Skeletal muscle satellite cell (primary cell): ENCODE measurements at regions not wholly inside any gene's neighbourhood (a gene's known extent, or its start where the extent isn't known, plus 50 kb on each side); places are given as distances from the start of the nearest gene placed in this dataset.

Source experiments
- H3K27me3 ChIP-seq: 2 replicates; pipeline ENCODE4 v1.7.0; 2013; ENCODE audit warnings: low read length; ENCODE audit not compliant: control insufficient read depth, insufficient read depth
- H3K36me3 ChIP-seq: 2 replicates; pipeline ENCODE4 v1.7.0; 2013; ENCODE audit warnings: mild to moderate bottlenecking, control low read depth, low read length; ENCODE audit not compliant: insufficient read depth
- H3K4me1 ChIP-seq: 2 replicates; pipeline ENCODE4 v1.7.0; 2013; ENCODE audit warnings: low read length; ENCODE audit not compliant: control insufficient read depth, insufficient read depth
- H3K4me2 ChIP-seq: 2 replicates; pipeline ENCODE4 v1.7.0; 2013; ENCODE audit warnings: mild to moderate bottlenecking, low read length
- H3K4me3 ChIP-seq: 2 replicates; pipeline ENCODE4 v1.7.0; 2013; ENCODE audit warnings: low read length
- H3K9ac ChIP-seq: 2 replicates; pipeline ENCODE4 v1.7.0; 2013; ENCODE audit warnings: mild to moderate bottlenecking, low read depth, low read length, moderate library complexity
- H3K9me3 ChIP-seq: replicated peaks from 2 replicates; pipeline ENCODE4 v1.7.0; 2013; ENCODE audit warnings: mild to moderate bottlenecking, control low read depth, low read length

DNA sequence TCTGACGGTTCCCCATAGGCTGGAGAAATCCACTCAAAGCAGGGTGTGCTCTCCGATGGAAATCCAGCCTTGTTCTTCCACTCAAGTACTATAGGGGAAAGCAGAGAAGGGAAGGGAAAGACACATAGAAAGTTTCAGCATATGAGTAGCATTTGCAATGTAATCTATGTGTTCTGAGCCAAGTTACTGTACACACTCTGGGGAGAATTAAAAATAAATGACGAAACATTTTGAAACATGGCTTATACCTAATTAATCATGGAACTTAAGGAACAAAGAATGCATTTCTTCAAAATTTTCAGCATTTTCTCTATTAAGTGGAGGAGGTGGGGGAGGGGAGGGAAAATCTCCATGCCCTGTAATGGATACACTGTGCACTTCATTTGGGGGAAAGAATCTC is 198.1 kb upstream of the HABP2 start:
- Histone ChIP-seq H3K27me3 (no peaks in the 10 kb centered on the region), H3K9me3 (no peaks in the 10 kb centered on the region), H3K36me3 (no peaks in the 10 kb centered on the region), H3K4me1 (no peaks in the 10 kb centered on the region), H3K9ac (no peak overlapping the region), H3K4me3 (no peak overlapping the region), H3K4me2 (no peak overlapping the region)

DNA sequence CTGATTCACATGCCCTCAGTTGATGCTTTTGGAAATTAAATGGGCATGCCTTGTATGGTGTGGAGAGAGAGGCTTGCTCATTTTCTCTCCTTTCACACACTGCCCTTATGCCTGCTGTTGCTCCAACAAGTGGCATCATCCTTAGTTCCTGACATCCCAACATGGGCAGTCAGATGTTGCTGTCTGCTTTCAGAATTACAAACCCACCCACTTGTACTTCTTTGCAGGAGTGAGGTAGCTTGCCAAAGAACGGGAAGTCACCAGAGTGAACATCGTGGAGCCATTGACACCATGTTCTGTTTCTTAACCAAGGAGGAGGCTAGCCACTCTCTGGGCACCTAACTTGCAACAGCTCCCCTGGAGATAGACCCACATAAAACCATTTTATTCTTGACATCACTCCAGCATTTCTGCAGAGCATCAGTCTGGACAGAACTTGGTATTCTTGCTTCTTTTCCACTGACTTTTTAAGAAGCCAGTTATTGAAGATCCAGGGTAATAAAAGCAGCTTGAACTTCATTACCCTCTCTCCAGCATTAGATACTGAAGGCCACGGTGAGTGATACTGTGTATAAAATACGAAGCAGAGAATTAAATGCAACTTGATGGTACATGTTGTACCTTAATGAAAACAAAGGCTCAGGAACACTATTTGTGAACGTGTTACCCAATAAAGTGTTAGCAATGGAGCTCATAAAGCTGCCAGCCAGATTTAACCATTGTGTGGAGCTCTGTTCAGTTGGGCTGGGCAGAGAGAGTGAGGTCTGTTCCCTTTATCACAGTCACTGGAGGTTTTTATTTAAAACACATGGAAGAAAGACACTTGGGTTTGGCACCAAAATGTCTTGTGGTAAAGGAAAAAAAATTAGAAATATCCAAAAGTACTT is 195.8 kb upstream of the HABP2 start:
- H3K9ac ChIP-seq, result no peak overlapping the region
- H3K4me3 ChIP-seq, result no peak overlapping the region
- H3K4me2 ChIP-seq, result no peak overlapping the region
- no peaks in the 10 kb centered on the region for H3K4me1 ChIP-seq
- no peaks in the 10 kb centered on the region for H3K9me3 ChIP-seq
- H3K36me3 ChIP-seq, result no peaks in the 10 kb centered on the region
- H3K27me3 ChIP-seq, result no peaks in the 10 kb centered on the region

DNA sequence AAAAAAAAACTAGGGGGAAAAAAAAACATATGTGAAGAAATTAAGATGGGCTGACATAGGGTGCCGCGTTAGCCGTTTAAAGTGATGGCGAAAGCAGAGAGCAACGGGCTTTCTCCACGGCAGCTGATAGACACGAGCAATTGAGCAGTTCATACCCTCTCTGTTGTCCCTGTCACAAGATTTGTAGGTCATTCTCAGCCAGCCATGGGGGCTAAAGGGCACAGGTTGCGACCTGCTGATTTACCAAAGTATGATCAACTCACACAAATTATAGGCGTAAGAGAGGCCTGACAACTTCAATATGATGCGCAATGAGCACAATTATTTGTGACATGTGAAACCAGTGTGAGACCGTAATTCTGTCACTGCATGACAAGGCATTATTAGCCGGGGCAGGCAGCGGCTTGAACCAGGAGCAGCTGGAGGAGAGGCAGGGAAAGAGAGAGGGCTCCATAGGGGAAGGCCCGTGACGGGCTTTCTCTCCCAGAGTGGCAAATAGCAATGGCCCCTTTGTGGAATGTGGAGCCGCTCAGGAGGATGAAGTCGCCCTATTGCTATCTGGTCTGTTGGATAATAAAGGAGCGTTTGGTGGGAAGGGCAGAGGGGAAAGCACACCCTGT is 195.1 kb upstream of the HABP2 start:
- Histone ChIP-seq H3K4me3 (no peak overlapping the region), H3K9me3 (no peaks in the 10 kb centered on the region), H3K4me1 (no peaks in the 10 kb centered on the region), H3K9ac (no peak overlapping the region), H3K36me3 (no peaks in the 10 kb centered on the region), H3K27me3 (no peaks in the 10 kb centered on the region), H3K4me2 (no peak overlapping the region)

DNA sequence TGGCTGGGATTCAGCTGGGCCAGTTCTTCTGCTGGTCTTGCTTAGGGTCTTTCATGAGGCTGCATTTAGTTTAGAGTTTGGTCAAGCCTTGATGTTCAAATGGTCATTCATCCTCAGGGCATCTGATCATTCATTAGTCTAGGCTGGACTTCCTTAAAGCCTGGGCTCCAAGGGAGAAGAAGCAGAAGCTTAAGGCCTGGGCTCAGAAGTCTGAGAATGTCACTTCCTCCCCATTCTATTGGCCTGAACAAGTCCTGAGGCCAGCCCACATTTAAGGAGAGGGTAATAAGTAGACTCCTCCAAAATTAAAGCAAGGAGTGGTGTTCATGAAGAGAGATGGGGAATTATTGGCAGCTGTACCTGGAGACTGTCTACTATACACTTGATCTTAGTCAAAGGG is 193.2 kb upstream of the HABP2 start:
- Histone ChIP-seq H3K4me1 (no peaks in the 10 kb centered on the region), H3K27me3 (no peaks in the 10 kb centered on the region), H3K4me3 (no peak overlapping the region), H3K36me3 (no peaks in the 10 kb centered on the region), H3K4me2 (no peak overlapping the region), H3K9me3 (no peaks in the 10 kb centered on the region), H3K9ac (no peak overlapping the region)

DNA sequence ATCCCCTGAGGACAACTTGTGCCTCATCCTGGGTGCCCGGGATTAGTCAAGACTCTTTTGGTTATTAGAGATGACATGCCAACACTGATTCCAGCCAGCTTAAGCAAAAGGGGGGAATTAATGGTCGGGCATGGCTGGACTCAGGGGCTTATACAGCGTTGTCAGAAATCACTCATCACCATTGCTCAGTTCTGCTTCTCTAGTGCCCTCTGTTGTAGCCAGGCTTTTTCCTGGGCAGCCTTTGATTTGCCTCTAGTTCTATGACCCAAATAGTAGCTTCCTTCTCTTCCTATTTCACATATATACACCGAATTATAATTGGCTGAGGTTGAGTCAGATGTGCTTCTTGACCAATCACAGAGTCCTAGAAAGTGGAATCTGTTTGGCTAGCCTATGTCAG is 192.0 kb upstream of the HABP2 start:
- Histone ChIP-seq H3K4me1 (no peaks in the 10 kb centered on the region), H3K9ac (no peak overlapping the region), H3K36me3 (no peaks in the 10 kb centered on the region), H3K4me3 (no peak overlapping the region), H3K4me2 (no peak overlapping the region), H3K27me3 (no peaks in the 10 kb centered on the region), H3K9me3 (no peaks in the 10 kb centered on the region)

DNA sequence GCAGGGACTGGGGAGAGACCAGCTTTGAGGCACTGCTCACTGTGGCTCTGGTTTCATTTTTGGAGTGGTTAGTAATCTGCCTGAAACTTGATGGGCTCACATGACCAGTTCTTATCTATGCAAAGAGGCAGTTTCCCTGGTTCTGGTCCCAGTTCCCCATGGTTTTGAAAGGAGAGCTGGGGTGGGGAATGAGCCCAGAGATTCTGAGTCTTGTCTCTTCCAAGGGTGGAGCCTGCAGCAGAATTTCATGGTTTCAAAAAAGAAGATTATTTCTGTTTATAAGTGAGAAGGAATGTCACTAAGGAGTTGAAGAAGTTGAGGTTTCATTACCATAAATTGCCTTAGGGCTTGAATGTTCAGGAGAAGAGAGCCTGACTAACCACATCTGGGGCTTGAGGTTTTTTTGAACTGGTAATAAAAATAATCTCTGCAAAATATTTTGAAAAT is 190.2 kb upstream of the HABP2 start:
- Histone ChIP-seq H3K4me3 (no peak overlapping the region), H3K9ac (no peak overlapping the region), H3K4me1 (no peaks in the 10 kb centered on the region), H3K27me3 (no peaks in the 10 kb centered on the region), H3K9me3 (no peaks in the 10 kb centered on the region), H3K36me3 (no peaks in the 10 kb centered on the region), H3K4me2 (no peak overlapping the region)

DNA sequence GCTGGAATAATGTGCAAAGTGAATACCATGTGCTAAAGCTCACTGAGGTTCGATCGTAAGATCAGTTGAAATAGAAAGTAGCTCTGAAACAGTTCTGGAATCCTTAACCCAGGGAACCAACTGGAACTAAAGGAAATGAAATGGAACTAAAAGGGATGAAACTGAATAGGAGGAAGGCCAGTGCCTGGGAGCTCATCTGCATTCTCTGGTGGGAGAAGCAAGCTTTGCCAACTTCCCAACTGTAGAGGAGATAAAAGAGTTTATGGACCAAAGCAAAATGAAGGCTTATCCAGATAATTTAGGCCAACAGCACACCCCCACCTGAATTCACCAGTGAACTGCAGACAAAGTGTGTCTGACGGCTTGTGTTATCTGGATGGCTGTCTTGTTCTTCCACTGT is 188.6 kb upstream of the HABP2 start:
- Histone ChIP-seq H3K36me3 (no peaks in the 10 kb centered on the region), H3K4me1 (no peaks in the 10 kb centered on the region), H3K4me2 (no peak overlapping the region)

DNA sequence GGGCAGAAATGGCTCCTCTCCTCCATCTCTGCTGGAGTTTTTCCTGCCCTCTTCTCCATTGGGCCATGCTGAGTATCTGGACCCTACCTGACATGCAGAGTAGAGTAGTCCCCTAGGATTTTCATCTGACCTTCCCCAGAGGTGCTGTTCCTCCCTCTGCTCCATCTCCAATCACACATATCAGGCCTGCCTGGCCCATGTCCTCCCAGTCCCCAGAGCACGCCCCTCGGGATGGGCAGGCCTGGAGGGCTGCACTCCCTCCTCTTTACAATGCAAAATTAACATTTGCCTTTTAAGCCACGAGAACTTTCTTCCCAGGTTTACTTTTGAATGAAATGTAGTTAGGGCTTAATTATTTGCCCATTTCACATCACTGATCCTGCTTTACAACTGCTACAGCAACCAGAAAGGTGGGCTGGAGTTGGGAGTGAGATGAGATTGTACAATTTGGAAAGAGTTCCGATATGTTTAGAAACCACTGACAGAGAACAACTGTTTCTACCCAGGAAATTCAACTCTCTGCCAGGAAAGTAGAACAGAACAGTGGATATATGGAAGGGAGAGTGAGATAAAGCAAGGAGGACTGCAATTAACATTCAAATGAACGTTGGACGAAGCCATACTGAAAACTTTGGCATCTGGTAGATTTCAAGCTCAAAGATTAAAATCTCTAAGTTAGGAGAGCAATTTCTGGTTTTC is 184.0 kb upstream of the HABP2 start:
- H3K4me2 ChIP-seq, result no peak overlapping the region
- no peaks in the 10 kb centered on the region for H3K36me3 ChIP-seq
- no peaks in the 10 kb centered on the region for H3K9me3 ChIP-seq
- no peaks in the 10 kb centered on the region for H3K27me3 ChIP-seq
- no peak overlapping the region for H3K9ac ChIP-seq
- no peak overlapping the region for H3K4me3 ChIP-seq
- no peaks in the 10 kb centered on the region for H3K4me1 ChIP-seq

More for the DNA sequence above, 188.6 kb upstream of the HABP2 start:
- Histone ChIP-seq H3K9me3 (no peaks in the 10 kb centered on the region), H3K27me3 (no peaks in the 10 kb centered on the region), H3K9ac (no peak overlapping the region), H3K4me3 (no peak overlapping the region)

DNA sequence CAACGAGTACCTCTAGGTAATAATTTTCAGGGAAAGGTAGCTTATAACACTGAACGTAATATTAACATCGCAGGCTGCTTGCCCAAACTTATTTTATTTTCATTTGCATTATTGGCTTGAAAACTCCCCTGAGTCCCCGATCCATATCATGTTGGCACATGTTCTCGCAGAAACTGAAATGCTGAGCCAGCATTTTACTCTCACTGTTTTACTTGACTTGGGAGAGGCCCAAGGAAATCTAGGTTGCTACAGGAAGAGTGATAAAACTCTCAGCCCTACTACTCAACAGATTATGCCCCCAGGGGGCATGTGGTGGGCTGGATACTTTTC is 183.5 kb upstream of the HABP2 start:
- H3K4me2 ChIP-seq, result no peak overlapping the region
- no peaks in the 10 kb centered on the region for H3K9me3 ChIP-seq
- H3K4me1 ChIP-seq, result no peaks in the 10 kb centered on the region
- H3K9ac ChIP-seq, result no peak overlapping the region
- no peaks in the 10 kb centered on the region for H3K27me3 ChIP-seq
- no peak overlapping the region for H3K4me3 ChIP-seq
- no peaks in the 10 kb centered on the region for H3K36me3 ChIP-seq

DNA sequence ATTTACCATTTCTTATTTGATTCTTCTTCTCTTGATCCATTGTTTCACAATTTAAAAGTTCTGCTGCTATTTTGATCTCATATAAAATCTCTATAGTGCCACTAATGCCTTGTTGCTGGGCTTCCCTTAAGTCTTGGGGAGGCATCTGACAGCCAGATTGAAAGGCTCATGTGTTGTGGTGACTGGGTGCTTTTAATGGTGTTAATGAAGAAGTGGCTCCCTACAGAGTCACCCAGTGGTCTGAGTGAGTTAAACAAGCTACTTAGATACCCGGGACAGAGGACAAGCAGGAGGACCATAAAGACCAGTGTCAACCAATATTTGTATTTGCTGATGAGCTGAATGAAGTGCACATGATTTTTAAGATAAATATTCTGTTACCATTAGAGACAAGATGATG is 176.4 kb upstream of the HABP2 start:
- H3K9ac ChIP-seq, result no peak overlapping the region
- H3K9me3 ChIP-seq, result no peaks in the 10 kb centered on the region
- H3K4me3 ChIP-seq, result no peak overlapping the region
- H3K4me2 ChIP-seq, result no peak overlapping the region
- no peaks in the 10 kb centered on the region for H3K4me1 ChIP-seq
- no peaks in the 10 kb centered on the region for H3K27me3 ChIP-seq
- no peaks in the 10 kb centered on the region for H3K36me3 ChIP-seq

DNA sequence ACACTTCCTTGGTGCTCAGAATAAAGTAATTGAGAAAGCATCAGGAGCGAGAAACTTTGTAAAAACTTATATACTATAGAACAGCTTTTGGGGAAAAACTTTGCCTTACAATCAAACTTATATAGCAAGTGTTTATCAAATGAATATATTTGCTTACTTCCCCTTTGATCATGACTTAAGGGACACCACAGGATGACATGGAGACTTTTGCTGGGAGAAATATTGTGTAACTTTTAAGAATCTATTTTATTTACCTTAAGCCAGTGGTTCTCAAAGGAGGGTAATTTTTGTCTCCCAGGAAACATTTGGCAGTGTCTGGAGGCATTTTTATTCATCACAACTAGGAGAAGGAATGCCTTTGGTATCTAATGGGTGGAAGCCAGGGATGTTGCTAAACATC is 173.8 kb upstream of the HABP2 start:
- peaks cover 7% of the 10 kb centered on the region for H3K27me3 ChIP-seq
- H3K4me3 ChIP-seq, result no peak overlapping the region
- no peaks in the 10 kb centered on the region for H3K36me3 ChIP-seq
- H3K4me2 ChIP-seq, result no peak overlapping the region
- no peak overlapping the region for H3K9ac ChIP-seq
- no peaks in the 10 kb centered on the region for H3K4me1 ChIP-seq
- no peaks in the 10 kb centered on the region for H3K9me3 ChIP-seq
